GM12878 (cell line): ENCODE measurements at regions not wholly inside any gene's neighbourhood (a gene's known extent, or its start where the extent isn't known, plus 50 kb on each side); places are given as distances from the start of the nearest gene placed in this dataset.

Source experiments
- ATAC-seq: fragments of 200-7000 bp; cut with Tn5 transposase; 3 replicates; pipeline ENCODE4 v1.9.1; 2020; ENCODE audit warnings: mild to moderate bottlenecking, moderate library complexity
- BruUV-seq: library from RNA; stranded (reverse); fragments of 400-500 nt; replicated peaks from 2 replicates; lab custom pipeline; 2021; lab: Mats Ljungman, UMichigan
- CTCF ChIA-PET: fragments of 300-600 bp; sonication (Branson Sonifier 250); formaldehyde crosslinking; extraction: SDS; loops from one replicate; lab custom pipeline; 2021; ENCODE audit warnings: inconsistent platforms; lab: Yijun Ruan, JAX
- POLR2A ChIA-PET: fragments of 350-600 bp; formaldehyde crosslinking; extraction: SDS; loops from one replicate; lab custom pipeline; 2021; ENCODE audit warnings: inconsistent platforms; lab: Charles Lee
- RAD21 ChIA-PET: fragments of 300-600 bp; sonication (Branson Sonifier 250); formaldehyde crosslinking; loops from one replicate; lab custom pipeline; 2023; ENCODE audit warnings: antibody characterized with exemption; ENCODE audit not compliant: unreplicated experiment; lab: Charles Lee
- SMC1A ChIA-PET: fragments of 300-600 bp; sonication (Branson Sonifier 250); formaldehyde crosslinking; loops from one replicate; lab custom pipeline; 2023; ENCODE audit not compliant: unreplicated experiment, uncharacterized antibody; lab: Charles Lee
- DNase-seq: peaks from one replicate; pipeline ENCODE4 v3.0.0-alpha.2; 2011; ENCODE audit warnings: low read depth, low spot score
- FAIRE-seq: peaks from 3 replicates; lab custom pipeline; 2011; peaks lifted over from hg19 to GRCh38; lab: Jason Lieb, UNC
- H2AFZ ChIP-seq: 2 replicates; pipeline ENCODE4 v1.6.0; 2011; ENCODE audit warnings: low read depth, low read length, control low read depth; ENCODE audit not compliant: control insufficient read depth
- H3K27ac ChIP-seq: 2 replicates; pipeline ENCODE4 v1.5.1; 2011; ENCODE audit warnings: control low read depth; ENCODE audit not compliant: control insufficient read depth, insufficient read depth
- H3K27me3 ChIP-seq, 2 experiments: replicated peaks in 1 of 2; 2 replicates each; pipeline versions ENCODE4 v1.6.0 to v1.6.1; 2011; ENCODE audit warnings: low read length in 1 of 2; ENCODE audit not compliant: control insufficient read depth in 2 of 2, insufficient read depth in 2 of 2
- H3K36me3 ChIP-seq, 2 experiments: 2 replicates each; pipeline ENCODE4 v1.5.1; 2011; ENCODE audit warnings: low read length in 1 of 2; ENCODE audit not compliant: control insufficient read depth in 2 of 2, insufficient read depth in 2 of 2
- H3K4me1 ChIP-seq: 2 replicates; pipeline ENCODE4 v1.6.1; 2011; ENCODE audit warnings: mild to moderate bottlenecking, low read length, moderate library complexity, mixed read lengths; ENCODE audit not compliant: control insufficient read depth, insufficient read depth
- H3K4me2 ChIP-seq: 2 replicates; pipeline ENCODE4 v1.6.0; 2011; ENCODE audit warnings: control low read depth; ENCODE audit not compliant: control insufficient read depth, insufficient read depth
- H3K4me3 ChIP-seq: fragments of 200-600 bp; sonication (generic); 2 replicates; pipeline ENCODE4 v1.5.1; 2016
- H3K79me2 ChIP-seq: 2 replicates; pipeline ENCODE4 v1.6.0; 2011; ENCODE audit warnings: low read length; ENCODE audit not compliant: control insufficient read depth, insufficient read depth
- H3K9ac ChIP-seq: 2 replicates; pipeline ENCODE4 v1.8.0; 2011; ENCODE audit warnings: low read length, control low read depth, mixed read lengths; ENCODE audit not compliant: control insufficient read depth, insufficient read depth
- H3K9me3 ChIP-seq: replicated peaks from 3 replicates; pipeline ENCODE4 v1.5.1; 2011; ENCODE audit warnings: mild to moderate bottlenecking, low read length; ENCODE audit not compliant: control insufficient read depth, insufficient read depth
- H4K20me1 ChIP-seq: 2 replicates; pipeline ENCODE4 v1.6.0; 2011; ENCODE audit not compliant: control insufficient read depth, insufficient read depth
- BCL11A ChIP-seq: IDR thresholded peaks from 2 replicates; pipeline ENCODE4 v1.6.1; 2011; ENCODE audit warnings: low read depth, low read length
- BRCA1 ChIP-seq: IDR thresholded peaks from 2 replicates; pipeline ENCODE4 v1.6.1; 2011; ENCODE audit warnings: low read depth, low read length, improper control_type of control experiment
- CHD2 ChIP-seq: IDR thresholded peaks from 2 replicates; pipeline ENCODE4 v1.6.1; 2011; ENCODE audit warnings: low read depth, low read length, improper control_type of control experiment, borderline replicate concordance
- EZH2 ChIP-seq: IDR thresholded peaks from 2 replicates; pipeline ENCODE4 v1.6.1; 2012; ENCODE audit warnings: low read depth, mild to moderate bottlenecking, control low read depth, inconsistent platforms, low read length, borderline replicate concordance; ENCODE audit not compliant: control insufficient read depth
- FOS ChIP-seq: IDR thresholded peaks from 3 replicates; pipeline ENCODE4 v1.6.1; 2011; ENCODE audit warnings: borderline replicate concordance; ENCODE audit not compliant: insufficient read length; ENCODE audit errors: extremely low read depth
- GATAD2B ChIP-seq: fragments of 450-650 bp; conservative IDR thresholded peaks from 2 replicates; pipeline ENCODE4 v1.6.1; 2017; ENCODE audit warnings: low read depth, mild to moderate bottlenecking, moderate library complexity
- PML ChIP-seq: IDR thresholded peaks from 2 replicates; pipeline ENCODE4 v1.6.1; 2012; ENCODE audit warnings: low read length, inconsistent platforms
- SIX5 ChIP-seq: IDR thresholded peaks from 2 replicates; pipeline ENCODE4 v1.6.1; 2011; ENCODE audit warnings: mild to moderate bottlenecking, low read depth, low read length, moderate library complexity; ENCODE audit not compliant: severe bottlenecking
- ZNF622 ChIP-seq: fragments of 450-650 bp; IDR thresholded peaks from 2 replicates; pipeline ENCODE4 v1.6.1; 2017; ENCODE audit warnings: mild to moderate bottlenecking, inconsistent platforms
- WGBS: methylation state at CpG from one replicate; pipeline ENCODE4 v1.1.6; 2016; ENCODE audit warnings: low lambda C conversion rate; ENCODE audit not compliant: insufficient replicate concordance, insufficient coverage; ENCODE audit errors: missing lambda C conversion rate; 5-methylcytosine and 5-hydroxymethylcytosine counted together
- in situ Hi-C: fragments of 300-500 bp; cut with MboI; formaldehyde crosslinking; loops from 9 replicates; pipeline ENCODE4 v1.14.3; 2018; ENCODE audit warnings: mixed read lengths
- intact Hi-C: fragments of 100-400 bp; cut with micrococcal nuclease; formaldehyde crosslinking; loops from one replicate; pipeline ENCODE4 v1.14.2; 2022; ENCODE audit not compliant: unreplicated experiment
- TF ChIP-seq, protein P1 (sequence below): IDR thresholded peaks from 2 replicates; pipeline ENCODE4 v1.6.1; 2012; ENCODE audit warnings: low read length, inconsistent platforms
- TF ChIP-seq, protein P2 (sequence below): IDR thresholded peaks from 2 replicates; pipeline ENCODE4 v1.6.1; 2011; ENCODE audit warnings: low read depth, low read length, improper control_type of control experiment, borderline replicate concordance

DNA sequence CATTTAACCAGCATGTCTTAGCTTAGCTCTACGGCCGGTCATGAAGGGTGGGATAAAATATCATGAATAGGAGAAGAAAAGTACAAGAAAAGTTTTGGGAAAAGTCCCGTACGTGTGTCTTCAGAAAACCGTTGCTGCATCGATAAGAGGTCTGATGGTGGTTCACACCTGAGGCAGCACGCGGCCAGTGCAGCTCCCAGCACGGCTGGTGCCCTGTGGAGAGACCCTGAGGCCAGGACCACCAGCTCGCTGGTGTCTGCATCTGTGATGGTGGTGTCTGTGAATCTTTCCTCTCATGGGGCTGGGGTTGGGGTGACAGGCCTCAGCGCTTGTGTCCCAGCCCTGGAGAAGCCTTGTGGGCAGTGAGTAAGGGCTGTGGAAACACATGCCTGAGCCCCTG lies 148.9 kb upstream of the IRX4 start:
- RAD21 ChIA-PET: interaction anchor here (0.6 kb wide), 1 partner anchor 268 kb away, joined by 3 read pairs; no protein-coding TSS in a partner anchor
- no peak for FAIRE-seq
- intact Hi-C loops: no loop called here

More for the DNA sequence above, 148.9 kb upstream of the IRX4 start:
- no peak for DNase-seq
- Histone ChIP-seq H3K9me3 (no peaks in the 10 kb centered on the region), H4K20me1 (no peaks in the 10 kb centered on the region), H3K4me1 (no peaks in the 10 kb centered on the region), H3K27me3 (peaks cover 0 to 1% of the 10 kb centered on the region in 2 experiments; a peak in 1 of 4 replicates), H3K4me3 (no peak overlapping the region), H3K9ac (no peak overlapping the region), H3K36me3 (no peaks in the 10 kb centered on the region), H3K27ac (no peak overlapping the region), H2AFZ (no peak overlapping the region), H3K79me2 (no peaks in the 10 kb centered on the region), H3K4me2 (no peak overlapping the region)
- ChIA-PET SMC1A (no interaction called here), CTCF (no interaction called here), POLR2A (no interaction called here)
- WGBS: 37% methylated on average over 11 of the region's 11 CpGs
- in situ Hi-C loops: no loop called here
- ATAC-seq: no peak
- BruUV-seq: no TSS peak
- TF ChIP-seq FOS (no peak), SIX5 (no peak), CHD2 (no peak), PML (no peak), GATAD2B (no peak), ZNF622 (no peak), BRCA1 (no peak), BCL11A (no peak), EZH2 (no peak)
- TF ChIP-seq, protein P1, sequence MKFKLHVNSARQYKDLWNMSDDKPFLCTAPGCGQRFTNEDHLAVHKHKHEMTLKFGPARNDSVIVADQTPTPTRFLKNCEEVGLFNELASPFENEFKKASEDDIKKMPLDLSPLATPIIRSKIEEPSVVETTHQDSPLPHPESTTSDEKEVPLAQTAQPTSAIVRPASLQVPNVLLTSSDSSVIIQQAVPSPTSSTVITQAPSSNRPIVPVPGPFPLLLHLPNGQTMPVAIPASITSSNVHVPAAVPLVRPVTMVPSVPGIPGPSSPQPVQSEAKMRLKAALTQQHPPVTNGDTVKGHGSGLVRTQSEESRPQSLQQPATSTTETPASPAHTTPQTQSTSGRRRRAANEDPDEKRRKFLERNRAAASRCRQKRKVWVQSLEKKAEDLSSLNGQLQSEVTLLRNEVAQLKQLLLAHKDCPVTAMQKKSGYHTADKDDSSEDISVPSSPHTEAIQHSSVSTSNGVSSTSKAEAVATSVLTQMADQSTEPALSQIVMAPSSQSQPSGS: no peak
- TF ChIP-seq, protein P2, sequence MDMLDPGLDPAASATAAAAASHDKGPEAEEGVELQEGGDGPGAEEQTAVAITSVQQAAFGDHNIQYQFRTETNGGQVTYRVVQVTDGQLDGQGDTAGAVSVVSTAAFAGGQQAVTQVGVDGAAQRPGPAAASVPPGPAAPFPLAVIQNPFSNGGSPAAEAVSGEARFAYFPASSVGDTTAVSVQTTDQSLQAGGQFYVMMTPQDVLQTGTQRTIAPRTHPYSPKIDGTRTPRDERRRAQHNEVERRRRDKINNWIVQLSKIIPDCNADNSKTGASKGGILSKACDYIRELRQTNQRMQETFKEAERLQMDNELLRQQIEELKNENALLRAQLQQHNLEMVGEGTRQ: no peak
